Fibroblast of lung (primary cell): ENCODE measurements at regions not wholly inside any gene's neighbourhood (a gene's known extent, or its start where the extent isn't known, plus 50 kb on each side); places are given as distances from the start of the nearest gene placed in this dataset.

Experiments used
- EZH2 ChIP-seq: IDR thresholded peaks from 2 replicates; pipeline ENCODE4 v1.5.1; 2012; ENCODE audit warnings: low read length, control low read depth, mild to moderate bottlenecking; ENCODE audit errors: missing control alignments
- TF ChIP-seq, protein P1 (sequence below), 2 donors: IDR thresholded peaks in 1 of 2; conservative IDR thresholded peaks in 1 of 2; 1 replicate in 1 of 2; 2 replicates in 1 of 2; pipeline ENCODE4 v1.5.1; 2011 to 2012; ENCODE audit warnings: low read length in 2 of 2, control low read depth in 1 of 2, inconsistent platforms in 1 of 2, low read depth in 1 of 2, mild to moderate bottlenecking in 1 of 2

DNA sequence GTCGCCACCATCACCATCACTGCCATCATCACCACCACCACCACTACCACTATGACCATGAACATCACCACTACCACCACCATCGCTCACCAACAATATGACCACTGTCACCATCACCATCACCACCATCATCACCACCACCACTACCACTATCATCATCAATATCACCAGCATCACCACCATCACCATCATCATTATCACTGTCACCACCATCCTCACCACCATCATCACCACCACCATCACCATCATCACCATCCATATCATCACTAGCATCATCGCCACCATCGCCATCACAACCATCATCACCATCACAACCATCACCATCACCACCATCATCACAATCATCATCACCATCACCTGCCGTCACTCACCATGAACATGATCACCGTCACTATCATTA lies 184.6 kb downstream of the SHANK2 start:
- TF ChIP-seq, protein P1, sequence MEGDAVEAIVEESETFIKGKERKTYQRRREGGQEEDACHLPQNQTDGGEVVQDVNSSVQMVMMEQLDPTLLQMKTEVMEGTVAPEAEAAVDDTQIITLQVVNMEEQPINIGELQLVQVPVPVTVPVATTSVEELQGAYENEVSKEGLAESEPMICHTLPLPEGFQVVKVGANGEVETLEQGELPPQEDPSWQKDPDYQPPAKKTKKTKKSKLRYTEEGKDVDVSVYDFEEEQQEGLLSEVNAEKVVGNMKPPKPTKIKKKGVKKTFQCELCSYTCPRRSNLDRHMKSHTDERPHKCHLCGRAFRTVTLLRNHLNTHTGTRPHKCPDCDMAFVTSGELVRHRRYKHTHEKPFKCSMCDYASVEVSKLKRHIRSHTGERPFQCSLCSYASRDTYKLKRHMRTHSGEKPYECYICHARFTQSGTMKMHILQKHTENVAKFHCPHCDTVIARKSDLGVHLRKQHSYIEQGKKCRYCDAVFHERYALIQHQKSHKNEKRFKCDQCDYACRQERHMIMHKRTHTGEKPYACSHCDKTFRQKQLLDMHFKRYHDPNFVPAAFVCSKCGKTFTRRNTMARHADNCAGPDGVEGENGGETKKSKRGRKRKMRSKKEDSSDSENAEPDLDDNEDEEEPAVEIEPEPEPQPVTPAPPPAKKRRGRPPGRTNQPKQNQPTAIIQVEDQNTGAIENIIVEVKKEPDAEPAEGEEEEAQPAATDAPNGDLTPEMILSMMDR (conservative IDR thresholded peaks at IDR 0.05 in 1 of 2, IDR thresholded peaks at IDR 0.05 in 1 of 2; ENCODE audit: low read depth in 1 of 2, low read length in 2 of 2) = no peak
- no peak for TF ChIP-seq EZH2
